Mesodermal cell (in vitro differentiated cells): ENCODE measurements at regions not wholly inside any gene's neighbourhood (a gene's known extent, or its start where the extent isn't known, plus 50 kb on each side); places are given as distances from the start of the nearest gene placed in this dataset.
"Not testable (repeated sequence)": the region's sequence is repeated elsewhere in the genome, so short reads cannot be mapped to it uniquely, and the experiment has no call there.

ENCODE experiments used
- H3K27ac ChIP-seq: 2 replicates; pipeline ENCODE4 v1.7.0; 2013; ENCODE audit warnings: mild to moderate bottlenecking, low read depth, low read length, moderate library complexity; ENCODE audit not compliant: severe bottlenecking
- H3K36me3 ChIP-seq: 2 replicates; pipeline ENCODE4 v1.7.1; 2013; ENCODE audit warnings: mild to moderate bottlenecking, low read length, moderate library complexity; ENCODE audit not compliant: control insufficient read depth, insufficient read depth
- H3K4me1 ChIP-seq: one replicate; pipeline ENCODE4 v1.7.1; 2013; ENCODE audit warnings: mild to moderate bottlenecking, low read length; ENCODE audit not compliant: insufficient read depth, control insufficient read depth, poor library complexity, severe bottlenecking
- H3K4me3 ChIP-seq: 2 replicates; pipeline ENCODE4 v1.7.0; 2013; ENCODE audit warnings: low read length, control low read depth, mild to moderate bottlenecking; ENCODE audit not compliant: insufficient read depth, poor library complexity, severe bottlenecking; ENCODE audit errors: extremely low read depth
- H3K9me3 ChIP-seq: 2 replicates; pipeline ENCODE4 v1.7.1; 2013; ENCODE audit warnings: mild to moderate bottlenecking, low read length, moderate library complexity; ENCODE audit not compliant: control insufficient read depth
- WGBS, 2 experiments: methylation state at CpG; one replicate each; pipeline ENCODE4 v1.1.5; 2013; ENCODE audit warnings: missing lambda C conversion rate in 2 of 2; ENCODE audit not compliant: insufficient coverage in 2 of 2; 5-methylcytosine and 5-hydroxymethylcytosine counted together

- H3K4me3 ChIP-seq = no peak overlapping the region
- no peaks in the 10 kb centered on the region for H3K4me1 ChIP-seq
- no CpG with 5 or more reads among the region's 1 CpG for WGBS, 2 experiments
- H3K27ac ChIP-seq = no peak overlapping the region
- no peaks in the 10 kb centered on the region for H3K9me3 ChIP-seq
- H3K36me3 ChIP-seq = no peaks in the 10 kb centered on the region
These were observed 216.1 kb downstream of the CASP12 start for GRCh38 chr11:104682206-104682605.

GRCh38 chr11:104679258-104679657 lies 219.0 kb downstream of the CASP12 start:
- no peaks in the 10 kb centered on the region for H3K9me3 ChIP-seq
- no peaks in the 10 kb centered on the region for H3K36me3 ChIP-seq
- H3K4me1 ChIP-seq = no peaks in the 10 kb centered on the region
- H3K4me3 ChIP-seq = no peak overlapping the region
- WGBS, 2 experiments = no CpG with 5 or more reads among the region's 2 CpGs
- no peak overlapping the region for H3K27ac ChIP-seq

- Histone ChIP-seq H3K36me3 (no peaks in the 10 kb centered on the region), H3K27ac (no peak overlapping the region), H3K4me3 (no peak overlapping the region), H3K9me3 (no peaks in the 10 kb centered on the region), H3K4me1 (no peaks in the 10 kb centered on the region)
- WGBS, 2 experiments = 78 to 86% methylated on average over 1 of the region's 2 CpGs
These were observed 219.9 kb downstream of the CASP12 start for GRCh38 chr11:104678408-104678807.

GRCh38 chr11:104677069-104677468 lies 221.2 kb downstream of the CASP12 start:
- not testable (repeated sequence) for H3K9me3 ChIP-seq, H3K27ac ChIP-seq, H3K4me1 ChIP-seq, H3K36me3 ChIP-seq, H3K4me3 ChIP-seq
- WGBS, 2 experiments = 91% methylated on average over 1 of the region's 3 CpGs; no CpG with 5 or more reads in 1 of the 2 experiments

- Histone ChIP-seq H3K36me3 (no peaks in the 10 kb centered on the region), H3K4me3 (no peak overlapping the region), H3K4me1 (peaks cover 7% of the 10 kb centered on the region), H3K27ac (no peak overlapping the region), H3K9me3 (no peaks in the 10 kb centered on the region)
These were observed 225.4 kb downstream of the CASP12 start for GRCh38 chr11:104672897-104673296.

- Histone ChIP-seq H3K9me3 (no peaks in the 10 kb centered on the region), H3K36me3 (no peaks in the 10 kb centered on the region), H3K4me1 (peaks cover 7% of the 10 kb centered on the region), H3K27ac (peak overlapping the region; percentile 11), H3K4me3 (no peak overlapping the region)
- WGBS, 2 experiments = 87 to 91% methylated on average over 5 of the region's 5 CpGs
These were observed 229.3 kb downstream of the CASP12 start for GRCh38 chr11:104668797-104669463.

- H3K4me1 ChIP-seq = peaks cover 7% of the 10 kb centered on the region
- no peaks in the 10 kb centered on the region for H3K36me3 ChIP-seq
- WGBS, 2 experiments = 79 to 83% methylated on average over 1 to 2 of the region's 2 CpGs
- H3K9me3 ChIP-seq = no peaks in the 10 kb centered on the region
- H3K27ac ChIP-seq = no peak overlapping the region
- no peak overlapping the region for H3K4me3 ChIP-seq
These were observed 231.6 kb downstream of the CASP12 start for GRCh38 chr11:104666624-104667023.

- Histone ChIP-seq H3K4me3 (no peak overlapping the region), H3K36me3 (no peaks in the 10 kb centered on the region), H3K9me3 (no peaks in the 10 kb centered on the region), H3K4me1 (peaks cover 6% of the 10 kb centered on the region), H3K27ac (no peak overlapping the region)
- WGBS, 2 experiments = 100% methylated on average over 1 of the region's 3 CpGs; no CpG with 5 or more reads in 1 of the 2 experiments
These were observed 232.6 kb downstream of the CASP12 start for GRCh38 chr11:104665641-104666040.

- Histone ChIP-seq H3K4me3 (no peak overlapping the region), H3K27ac (no peak overlapping the region), H3K4me1 (no peaks in the 10 kb centered on the region), H3K36me3 (no peaks in the 10 kb centered on the region), H3K9me3 (no peaks in the 10 kb centered on the region)
- no CpG with 5 or more reads among the region's 4 CpGs for WGBS, 2 experiments
These were observed 234.8 kb downstream of the CASP12 start for GRCh38 chr11:104663190-104664140.

GRCh38 chr11:104661901-104662300 lies 236.4 kb downstream of the CASP12 start:
- H3K4me3 ChIP-seq = no peak overlapping the region
- WGBS, 2 experiments = 100% methylated on average over 1 of the region's 1 CpG; no CpG with 5 or more reads in 1 of the 2 experiments
- H3K36me3 ChIP-seq = no peaks in the 10 kb centered on the region
- no peak overlapping the region for H3K27ac ChIP-seq
- H3K4me1 ChIP-seq = no peaks in the 10 kb centered on the region
- H3K9me3 ChIP-seq = no peaks in the 10 kb centered on the region

GRCh38 chr11:104661471-104661870 lies 236.8 kb downstream of the CASP12 start:
- no peaks in the 10 kb centered on the region for H3K36me3 ChIP-seq
- H3K4me3 ChIP-seq = no peak overlapping the region
- 88 to 97% methylated on average over 4 of the region's 5 CpGs for WGBS, 2 experiments
- H3K9me3 ChIP-seq = no peaks in the 10 kb centered on the region
- H3K4me1 ChIP-seq = no peaks in the 10 kb centered on the region
- H3K27ac ChIP-seq = no peak overlapping the region
